T-cell (primary cell): ENCODE measurements at regions not wholly inside any gene's neighbourhood (a gene's known extent, or its start where the extent isn't known, plus 50 kb on each side); places are given as distances from the start of the nearest gene placed in this dataset.

Source experiments
- ATAC-seq, 4 experiments: fragments of 200-7000 bp in 3 of 4; fragments of 150-1000 bp in 1 of 4; cut with Tn5 transposase; replicated peaks in 1 of 4; 1 replicate in 3 of 4; 2 replicates in 1 of 4; pipeline ENCODE4 v1.10.0; 2021; ENCODE audit warnings: moderate library complexity in 3 of 4, mild to moderate bottlenecking in 2 of 4, moderate number of reproducible peaks in 1 of 4
- CTCF ChIA-PET, 2 donors: fragments of 300-600 bp; sonication (Branson Sonifier 250); formaldehyde crosslinking; loops; one replicate each; lab custom pipeline; 2022; ENCODE audit warnings: antibody characterized with exemption in 2 of 2; lab: Charles Lee
- POLR2A ChIA-PET, 2 donors: fragments of 300-600 bp; sonication (Branson Sonifier 250); formaldehyde crosslinking; loops; one replicate each; lab custom pipeline; 2022; ENCODE audit warnings: antibody characterized with exemption in 2 of 2; lab: Charles Lee
- DNase-seq, 35 experiments: peaks; one replicate each; pipeline versions ENCODE4 v3.0.0 to v3.0.0-alpha.2; 2013 to 2023
- H3K27ac ChIP-seq: one replicate; pipeline ENCODE4 v1.5.1; 2013; ENCODE audit warnings: low read length
- H3K27me3 ChIP-seq, 2 experiments: replicated peaks in 1 of 2; 1 replicate in 1 of 2; 2 replicates in 1 of 2; pipeline versions ENCODE4 v1.6.1 to v1.7.0; 2013; ENCODE audit warnings: low read length in 1 of 2, mixed read lengths in 1 of 2; ENCODE audit not compliant: control insufficient read depth in 2 of 2, insufficient read depth in 2 of 2; ENCODE audit errors: extremely low read depth in 1 of 2
- H3K36me3 ChIP-seq, 2 donors: 1 replicate in 1 of 2; 2 replicates in 1 of 2; pipeline versions ENCODE4 v1.6.1 to v1.7.0; 2013; ENCODE audit warnings: low read length in 1 of 2; ENCODE audit not compliant: control insufficient read depth in 2 of 2, insufficient read depth in 1 of 2; ENCODE audit errors: extremely low read depth in 1 of 2
- H3K4me1 ChIP-seq, 2 experiments: 1 replicate in 1 of 2; 2 replicates in 1 of 2; pipeline versions ENCODE4 v1.6.1 to v1.7.0; 2013; ENCODE audit warnings: low read length in 2 of 2, mixed read lengths in 1 of 2; ENCODE audit not compliant: insufficient read depth in 2 of 2, control insufficient read depth in 1 of 2; ENCODE audit errors: extremely low read depth in 1 of 2
- H3K4me3 ChIP-seq, 2 donors: 1 replicate in 1 of 2; 2 replicates in 1 of 2; pipeline versions ENCODE4 v1.5.1 to v1.7.0; 2013; ENCODE audit warnings: mild to moderate bottlenecking in 2 of 2, low read length in 1 of 2, moderate library complexity in 1 of 2; ENCODE audit not compliant: control insufficient read depth in 1 of 2; ENCODE audit errors: extremely low read depth in 1 of 2
- H3K9me3 ChIP-seq: 2 replicates; pipeline ENCODE4 v1.7.0; 2013
- H3K27ac Mint-ChIP-seq, 2 donors: one replicate each; pipeline ENCODE4 v1.8.0; 2020 to 2021; ENCODE audit warnings: mild to moderate bottlenecking in 2 of 2, mixed read lengths in 2 of 2
- H3K27me3 Mint-ChIP-seq, 2 donors: one replicate each; pipeline ENCODE4 v1.8.0; 2021 to 2022; ENCODE audit warnings: mixed read lengths in 2 of 2
- H3K36me3 Mint-ChIP-seq: one replicate; pipeline ENCODE4 v1.8.0; 2021; ENCODE audit warnings: mixed read lengths
- H3K4me1 Mint-ChIP-seq, 3 donors: one replicate each; pipeline ENCODE4 v1.8.0; 2020 to 2022; ENCODE audit warnings: mixed read lengths in 3 of 3, mild to moderate bottlenecking in 1 of 3
- H3K4me3 Mint-ChIP-seq, 3 donors: one replicate each; pipeline ENCODE4 v1.8.0; 2020 to 2022; ENCODE audit warnings: mild to moderate bottlenecking in 3 of 3, mixed read lengths in 3 of 3, moderate library complexity in 3 of 3
- H3K9me3 Mint-ChIP-seq, 3 donors: one replicate each; pipeline ENCODE4 v1.8.0; 2020 to 2022; ENCODE audit warnings: mixed read lengths in 3 of 3
- WGBS: methylation state at CpG from one replicate; pipeline ENCODE4 v1.1.5; 2013; ENCODE audit warnings: missing lambda C conversion rate; ENCODE audit not compliant: insufficient coverage; 5-methylcytosine and 5-hydroxymethylcytosine counted together

DNA sequence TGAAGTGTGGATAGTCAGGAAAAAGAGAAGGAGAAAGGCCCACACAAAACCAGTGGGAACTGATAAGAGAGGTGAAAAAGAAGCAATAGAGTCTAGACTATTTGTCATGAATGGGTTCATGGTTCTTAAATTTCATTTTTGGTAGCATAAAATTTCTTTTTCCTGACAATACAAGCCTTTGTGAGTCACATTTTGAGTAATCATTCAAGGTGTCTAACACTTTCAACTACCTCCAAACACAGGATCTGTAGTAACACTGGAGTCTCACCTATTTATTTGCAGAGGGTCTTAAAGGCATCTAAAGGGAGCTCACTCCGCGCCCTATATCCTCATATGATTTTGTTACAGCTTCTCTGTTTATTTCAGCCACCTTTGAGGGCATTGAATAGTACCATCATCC, 96.0 kb downstream of the SAMD9 start:
- peaks cover 0 to 6% of the 10 kb centered on the region in 2 experiments for H3K4me1 ChIP-seq
- H3K36me3 Mint-ChIP-seq, result no peaks in the 10 kb centered on the region
- peaks cover 0 to under 1% of the 10 kb centered on the region in 2 donors for H3K27me3 Mint-ChIP-seq
- no peak overlapping the region for H3K4me3 ChIP-seq
- peaks cover 0 to 11% (median 8%) of the 10 kb centered on the region in 3 donors for H3K4me1 Mint-ChIP-seq
- H3K36me3 ChIP-seq, result no peaks in the 10 kb centered on the region
- H3K27me3 ChIP-seq, result peaks cover 0 to 2% of the 10 kb centered on the region in 2 experiments
- ChIA-PET CTCF (interaction anchor here in 1 of 2 donors (0.6 kb wide), 1 partner anchor 10 kb away, joined by 3 read pairs; no protein-coding TSS in a partner anchor), POLR2A (no interaction called here)
- no peak overlapping the region for H3K4me3 Mint-ChIP-seq
- H3K9me3 ChIP-seq, result no peaks in the 10 kb centered on the region
- ATAC-seq (no peak), DNase-seq (no peak)
- no peak overlapping the region for H3K27ac ChIP-seq
- no peak overlapping the region for H3K27ac Mint-ChIP-seq
- H3K9me3 Mint-ChIP-seq, result peaks cover 0 to 2% (median 0%) of the 10 kb centered on the region in 3 donors
- no CpG with 5 or more reads among the region's 2 CpGs for WGBS

DNA sequence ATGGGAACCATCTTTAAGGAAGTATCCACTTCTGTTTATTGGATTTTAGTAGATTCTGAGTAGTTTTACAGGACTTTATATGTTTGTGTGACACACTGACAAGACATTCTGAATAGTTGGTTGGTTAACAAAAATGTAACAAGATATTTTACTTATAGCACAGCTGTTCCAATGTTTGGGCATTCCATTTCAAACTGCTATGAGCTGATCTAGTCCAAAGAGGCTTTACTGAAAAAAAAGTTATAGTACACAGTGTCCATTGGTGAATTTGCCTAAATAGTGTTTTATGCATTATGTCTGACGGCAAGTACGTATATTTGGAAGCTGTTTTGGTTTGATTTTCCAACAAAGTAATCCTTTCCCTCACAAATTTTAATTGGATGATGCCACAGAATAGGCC, 99.1 kb downstream of the SAMD9 start:
- Histone ChIP-seq H3K27me3 (peaks cover 0 to 2% of the 10 kb centered on the region in 2 experiments), H3K36me3 (no peaks in the 10 kb centered on the region), H3K27ac (no peak overlapping the region), H3K4me1 (peaks cover 0 to 9% of the 10 kb centered on the region in 2 experiments), H3K9me3 (no peaks in the 10 kb centered on the region), H3K4me3 (no peak overlapping the region)
- no CpG with 5 or more reads among the region's 2 CpGs for WGBS
- H3K27ac Mint-ChIP-seq, result no peak overlapping the region
- DNase-seq (no peak), ATAC-seq (no peak)
- no peak overlapping the region for H3K4me3 Mint-ChIP-seq
- H3K9me3 Mint-ChIP-seq, result peaks cover 0 to 2% (median 0%) of the 10 kb centered on the region in 3 donors
- ChIA-PET CTCF (no interaction called here), POLR2A (no interaction called here)
- peaks cover 7 to 17% (median 16%) of the 10 kb centered on the region in 3 donors for H3K4me1 Mint-ChIP-seq
- no peaks in the 10 kb centered on the region for H3K27me3 Mint-ChIP-seq
- H3K36me3 Mint-ChIP-seq, result no peaks in the 10 kb centered on the region

DNA sequence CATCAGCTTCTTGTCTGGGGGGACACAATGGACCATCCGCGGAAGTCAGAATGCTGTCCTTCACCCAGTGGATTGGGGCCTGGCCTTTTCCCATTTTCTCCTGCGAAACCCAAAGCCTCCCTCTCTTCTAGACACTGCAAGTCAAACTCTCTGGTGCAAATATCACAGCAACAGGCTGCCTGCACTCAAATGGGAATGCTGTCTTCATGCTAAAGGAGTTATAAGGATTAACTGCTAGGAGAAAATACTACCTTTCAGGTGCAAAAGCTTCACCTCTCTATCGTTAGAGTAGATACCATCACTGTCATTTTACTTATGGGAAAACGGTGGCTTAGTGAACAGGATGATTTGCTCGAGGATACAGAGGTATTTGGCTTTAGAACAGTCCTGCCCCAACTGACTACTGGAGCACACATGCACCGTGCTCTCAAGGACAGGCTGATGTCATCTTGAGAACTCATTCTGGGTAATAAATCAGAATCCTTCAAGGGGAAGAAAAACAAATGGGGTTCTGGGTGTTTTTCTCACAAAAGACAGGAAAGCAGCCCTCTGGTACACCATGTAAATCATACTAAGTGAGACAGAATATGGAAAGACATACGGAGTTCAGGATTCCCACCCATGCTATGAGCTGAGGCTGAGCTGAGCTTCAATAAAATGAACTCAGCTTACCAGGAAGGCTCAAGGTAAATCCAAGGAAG, 100.9 kb downstream of the SAMD9 start:
- ChIA-PET CTCF (no interaction called here), POLR2A (interaction anchor here in 1 of 2 donors (0.6 kb wide), 1 partner anchor 293 kb away, joined by 3 read pairs; no protein-coding TSS in a partner anchor)
- ATAC-seq (no peak), DNase-seq (no peak)
- no peaks in the 10 kb centered on the region for H3K27me3 ChIP-seq
- Mint-ChIP-seq H3K9me3 (no peaks in the 10 kb centered on the region), H3K36me3 (no peaks in the 10 kb centered on the region), H3K27ac (peak overlapping the region in 1 of 2 donors; percentile 63), H3K4me3 (no peak overlapping the region), H3K4me1 (peaks cover 7 to 17% (median 16%) of the 10 kb centered on the region in 3 donors), H3K27me3 (no peaks in the 10 kb centered on the region)
- H3K36me3 ChIP-seq, result no peaks in the 10 kb centered on the region
- H3K4me3 ChIP-seq, result no peak overlapping the region
- no peaks in the 10 kb centered on the region for H3K9me3 ChIP-seq
- 61% methylated on average over 5 of the region's 8 CpGs for WGBS
- no peak overlapping the region for H3K27ac ChIP-seq
- peaks cover 0 to 9% of the 10 kb centered on the region in 2 experiments for H3K4me1 ChIP-seq

DNA sequence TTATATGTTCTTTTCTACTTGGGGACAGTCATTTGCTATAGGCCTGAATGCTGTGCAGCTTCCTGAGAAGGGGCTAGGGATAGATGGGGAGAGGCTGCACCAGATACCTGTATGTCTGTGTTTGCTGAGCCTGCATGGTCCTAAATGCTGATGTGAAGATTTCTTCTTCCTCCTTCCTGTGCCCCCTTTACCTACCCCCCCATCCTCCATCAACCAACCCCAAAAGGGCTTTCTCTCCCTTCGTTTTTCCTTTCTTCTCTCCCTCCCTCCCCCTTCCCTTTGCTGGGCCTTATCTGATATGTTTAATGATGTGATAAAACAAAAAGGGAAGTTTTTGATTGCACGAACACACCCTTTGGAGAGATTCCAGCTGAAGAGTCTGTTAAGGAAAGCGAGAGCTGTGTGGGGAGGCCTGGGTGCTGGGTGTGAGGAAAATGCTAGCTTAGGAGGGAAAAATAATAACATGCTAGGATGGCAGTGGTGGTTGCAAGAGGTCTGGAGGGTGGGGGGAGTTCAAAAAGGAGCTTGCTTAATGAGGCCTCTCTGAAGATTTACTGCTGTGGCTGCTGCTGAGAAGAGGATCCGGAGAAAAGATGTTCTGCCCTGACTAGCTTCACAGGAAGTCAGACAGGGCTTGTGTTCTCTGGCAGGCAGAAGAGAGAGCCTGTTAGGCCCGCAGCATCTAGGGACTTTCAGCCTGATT, 101.8 kb downstream of the SAMD9 start:
- ATAC-seq, result peak in 3 of 4 experiments; percentile 34 to 77 (median 38)
- no peaks in the 10 kb centered on the region for H3K27me3 ChIP-seq
- no peak overlapping the region for H3K4me3 ChIP-seq
- Mint-ChIP-seq H3K4me3 (no peak overlapping the region), H3K4me1 (peaks cover 7 to 17% (median 16%) of the 10 kb centered on the region in 3 donors), H3K27me3 (peaks cover 0 to 3% of the 10 kb centered on the region in 2 donors), H3K36me3 (no peaks in the 10 kb centered on the region), H3K9me3 (no peaks in the 10 kb centered on the region), H3K27ac (peak overlapping the region; percentile 29 to 63)
- WGBS, result 61% methylated on average over 3 of the region's 5 CpGs
- no peaks in the 10 kb centered on the region for H3K9me3 ChIP-seq
- no peak overlapping the region for H3K27ac ChIP-seq
- DNase-seq, result peak in 3 of 35 experiments; percentile 6 to 19 (median 7)
- no peaks in the 10 kb centered on the region for H3K36me3 ChIP-seq
- CTCF ChIA-PET, result no interaction called here
- POLR2A ChIA-PET, result interaction anchor here in 1 of 2 donors (0.6 kb wide), 1 partner anchor 1167 kb away, joined by 3 read pairs; no protein-coding TSS in a partner anchor
- peaks cover 0 to 9% of the 10 kb centered on the region in 2 experiments for H3K4me1 ChIP-seq

DNA sequence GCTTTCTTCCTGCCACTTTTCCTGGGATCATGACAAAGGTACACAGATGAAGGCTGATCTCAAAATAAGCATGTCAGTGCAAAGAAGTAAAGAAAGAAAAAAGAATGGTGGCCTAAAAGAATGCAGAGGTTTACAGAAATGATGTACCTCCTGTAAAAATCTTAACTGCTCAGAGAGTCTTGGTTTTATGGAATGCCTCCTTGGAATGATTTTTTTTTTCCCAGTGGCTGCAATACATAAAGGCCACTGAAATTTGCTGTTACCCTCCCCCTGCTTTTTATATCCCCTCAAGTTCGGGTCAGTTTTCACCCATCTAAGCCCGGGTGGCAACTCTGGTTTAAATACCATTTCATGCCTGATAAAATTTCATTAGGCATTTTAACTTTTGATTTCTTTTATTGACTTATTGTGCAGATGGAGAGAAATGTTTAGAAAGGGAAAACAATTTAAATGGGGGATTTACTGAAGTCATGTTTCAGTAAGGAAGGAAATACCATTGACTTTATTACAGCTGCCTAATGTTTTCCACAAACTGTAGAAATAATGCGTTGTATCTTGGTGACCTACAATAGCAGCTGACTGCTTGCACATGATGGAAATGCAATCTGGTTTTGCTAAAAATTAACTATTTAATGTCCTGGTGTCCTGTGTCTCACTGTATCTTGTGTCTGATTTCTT, 102.5 kb downstream of the SAMD9 start:
- Mint-ChIP-seq H3K9me3 (no peaks in the 10 kb centered on the region), H3K36me3 (no peaks in the 10 kb centered on the region), H3K27me3 (peaks cover 0 to 3% of the 10 kb centered on the region in 2 donors), H3K4me3 (no peak overlapping the region), H3K4me1 (peaks cover 7 to 17% (median 16%) of the 10 kb centered on the region in 3 donors), H3K27ac (no peak overlapping the region)
- Histone ChIP-seq H3K36me3 (no peaks in the 10 kb centered on the region), H3K9me3 (no peaks in the 10 kb centered on the region), H3K27me3 (no peaks in the 10 kb centered on the region), H3K4me1 (peaks cover 0 to 9% of the 10 kb centered on the region in 2 experiments), H3K4me3 (no peak overlapping the region), H3K27ac (no peak overlapping the region)
- ChIA-PET CTCF (no interaction called here), POLR2A (no interaction called here)
- WGBS, result no CpG with 5 or more reads among the region's 3 CpGs
- ATAC-seq (no peak), DNase-seq (no peak)

DNA sequence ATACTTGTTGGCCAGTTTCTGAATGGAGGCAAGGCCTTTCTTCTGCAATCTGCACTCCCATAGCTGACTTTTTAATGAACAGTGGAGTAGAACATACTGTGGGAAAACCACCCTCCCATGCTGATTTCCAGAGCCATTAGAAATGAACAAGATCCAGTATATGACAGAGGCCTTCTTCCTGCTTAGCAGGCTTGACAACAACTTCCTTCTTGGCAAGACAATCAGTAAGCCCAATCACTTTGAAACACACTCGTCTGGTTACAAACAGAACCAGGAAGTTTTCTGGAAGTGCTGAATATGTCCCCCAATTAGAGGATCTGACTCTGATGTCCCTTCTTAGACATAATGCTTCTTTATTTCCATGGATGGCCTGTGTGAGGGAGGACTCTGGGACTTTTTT, 103.4 kb downstream of the SAMD9 start:
- peaks cover 0 to 9% of the 10 kb centered on the region in 2 experiments for H3K4me1 ChIP-seq
- H3K9me3 Mint-ChIP-seq, result no peaks in the 10 kb centered on the region
- no peaks in the 10 kb centered on the region for H3K27me3 ChIP-seq
- ATAC-seq, result no peak
- H3K36me3 ChIP-seq, result no peaks in the 10 kb centered on the region
- ChIA-PET CTCF (interaction anchor here in 1 of 2 donors (0.5 kb wide), 1 partner anchor 47 kb away, joined by 3 read pairs; no protein-coding TSS in a partner anchor), POLR2A (no interaction called here)
- H3K4me3 ChIP-seq, result no peak overlapping the region
- no peaks in the 10 kb centered on the region for H3K9me3 ChIP-seq
- H3K4me1 Mint-ChIP-seq, result peaks cover 7 to 17% (median 16%) of the 10 kb centered on the region in 3 donors
- no peaks in the 10 kb centered on the region for H3K36me3 Mint-ChIP-seq
- no peak overlapping the region for H3K27ac Mint-ChIP-seq
- H3K27me3 Mint-ChIP-seq, result peaks cover 0 to 3% of the 10 kb centered on the region in 2 donors
- no peak for DNase-seq
- H3K27ac ChIP-seq, result no peak overlapping the region
- WGBS, result no CpG with 5 or more reads among the region's 1 CpG
- no peak overlapping the region for H3K4me3 Mint-ChIP-seq
